ENCODE measurements at regions not wholly inside any gene's neighbourhood (a gene's known extent, or its start where the extent isn't known, plus 50 kb on each side); places are given as distances from the start of the nearest gene placed in this dataset.

DNA sequence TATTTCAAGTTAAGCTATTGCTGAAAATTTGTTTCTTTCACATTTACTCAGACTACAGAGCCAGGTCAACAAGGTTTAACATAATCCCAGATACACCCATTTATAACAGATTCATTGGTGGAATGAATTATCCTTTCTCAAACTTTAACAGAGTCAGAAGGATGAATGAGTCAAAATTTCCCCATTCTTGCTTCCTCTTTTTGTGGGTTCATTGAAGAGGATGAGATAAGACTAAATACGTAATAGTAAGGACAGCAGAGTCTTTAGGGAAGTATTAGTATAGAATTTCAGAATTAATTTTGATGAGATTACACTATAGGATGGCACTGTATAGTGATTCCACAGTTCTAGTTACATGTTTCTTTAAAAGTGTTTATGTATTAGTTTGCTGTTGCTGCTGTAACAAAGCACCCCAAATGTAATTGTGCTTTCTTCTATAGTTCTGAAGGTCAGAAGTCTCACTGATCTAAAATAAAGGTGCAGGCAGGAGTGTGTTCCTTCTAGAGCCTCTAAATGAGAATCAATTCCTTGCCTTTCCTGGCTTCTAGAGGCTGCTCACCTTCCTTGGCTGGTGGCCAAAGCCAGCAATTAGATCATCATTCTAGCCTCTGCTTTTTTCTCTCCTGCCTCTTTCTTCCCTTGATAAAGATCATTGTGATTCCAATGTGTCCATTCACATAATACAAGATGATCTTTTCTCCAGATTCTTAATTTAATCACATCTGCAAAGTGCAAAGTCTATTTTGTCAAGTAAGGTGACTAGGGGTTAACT, 309.3 kb upstream of the PIK3C3 start:
- H2BK12ac ChIP-seq (ENCODE audit: low read depth, low read length) = no peak overlapping the region
- H3K9ac ChIP-seq (replicated peaks in 1 of 4; ENCODE audit: extremely low read depth in 1 of 4, low read depth in 3 of 4, low read length in 3 of 4) = no peak overlapping the region
- TF ChIP-seq RXRA (IDR thresholded peaks at IDR 0.05; ENCODE audit: insufficient read depth, low read depth, low read length) (no peak), CHD1 (IDR thresholded peaks at IDR 0.05; ENCODE audit: low read depth, low read length) (no peak), SUZ12 (IDR thresholded peaks at IDR 0.05; ENCODE audit: low read length) (no peak), KDM4A (IDR thresholded peaks at IDR 0.05; ENCODE audit: low read depth, low read length, severe bottlenecking) (no peak)
- TF ChIP-seq, protein P1, sequence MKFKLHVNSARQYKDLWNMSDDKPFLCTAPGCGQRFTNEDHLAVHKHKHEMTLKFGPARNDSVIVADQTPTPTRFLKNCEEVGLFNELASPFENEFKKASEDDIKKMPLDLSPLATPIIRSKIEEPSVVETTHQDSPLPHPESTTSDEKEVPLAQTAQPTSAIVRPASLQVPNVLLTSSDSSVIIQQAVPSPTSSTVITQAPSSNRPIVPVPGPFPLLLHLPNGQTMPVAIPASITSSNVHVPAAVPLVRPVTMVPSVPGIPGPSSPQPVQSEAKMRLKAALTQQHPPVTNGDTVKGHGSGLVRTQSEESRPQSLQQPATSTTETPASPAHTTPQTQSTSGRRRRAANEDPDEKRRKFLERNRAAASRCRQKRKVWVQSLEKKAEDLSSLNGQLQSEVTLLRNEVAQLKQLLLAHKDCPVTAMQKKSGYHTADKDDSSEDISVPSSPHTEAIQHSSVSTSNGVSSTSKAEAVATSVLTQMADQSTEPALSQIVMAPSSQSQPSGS (IDR thresholded peaks at IDR 0.05; ENCODE audit: low read length) = no peak
- no peak overlapping the region for H2AFZ ChIP-seq (ENCODE audit: low read length)
- no peak overlapping the region for H3K18ac ChIP-seq (ENCODE audit: extremely low read depth, low read length)
- DNase-seq (ENCODE audit: low read depth in 1 of 2, low spot score in 2 of 2) (no peak), FAIRE-seq (no peak)
- H3K36me3 ChIP-seq (ENCODE audit: control insufficient read depth in 2 of 4, insufficient read depth in 4 of 4, low read length in 3 of 4) = no peaks in the 10 kb centered on the region
- H2BK20ac ChIP-seq (ENCODE audit: low read length) = no peak overlapping the region
- no peak overlapping the region for H3K56ac ChIP-seq (replicated peaks; ENCODE audit: insufficient read length, low read depth, low read length)
- no peaks in the 10 kb centered on the region for H3K79me2 ChIP-seq (ENCODE audit: control insufficient read depth in 1 of 2, insufficient read depth in 2 of 2, low read length in 2 of 2)
- H3K27ac ChIP-seq (ENCODE audit: low read depth, low read length) = no peak overlapping the region
- H3K14ac ChIP-seq (ENCODE audit: insufficient read length) = no peak overlapping the region
- H4K8ac ChIP-seq (ENCODE audit: extremely low read depth, insufficient read depth, low read length) = no peak overlapping the region
- no peak overlapping the region for H3K4me2 ChIP-seq (ENCODE audit: insufficient read depth in 1 of 2, low read depth in 2 of 2, low read length in 2 of 2)
- no peak overlapping the region for H4K91ac ChIP-seq (replicated peaks; ENCODE audit: insufficient read length, low read length)
- H2BK15ac ChIP-seq (ENCODE audit: low read length) = no peak overlapping the region
- H4K5ac ChIP-seq (ENCODE audit: insufficient read length, low read depth, low read length) = no peak overlapping the region
- no peaks in the 10 kb centered on the region for H3K27me3 ChIP-seq (replicated peaks in 1 of 4; ENCODE audit: control insufficient read depth in 3 of 4, extremely low read depth in 1 of 4, insufficient read depth in 3 of 4, low read length in 3 of 4)
- ChIA-PET POLR2A (ENCODE audit: partially characterized antibody) (no interaction called here), CTCF (ENCODE audit: partially characterized antibody) (interaction anchor here (0.7 kb wide), 1 partner anchor 1227 kb away, joined by 3 read pairs; no protein-coding TSS in a partner anchor)
- H3K4me1 ChIP-seq (replicated peaks in 1 of 4; ENCODE audit: control insufficient read depth in 3 of 4, insufficient read depth in 4 of 4, low read length in 3 of 4) = no peaks in the 10 kb centered on the region
- no peak overlapping the region for H3K23ac ChIP-seq (ENCODE audit: insufficient read length)
- no peaks in the 10 kb centered on the region for H3K9me3 ChIP-seq (ENCODE audit: insufficient read depth in 2 of 2, low read depth in 1 of 2, low read length in 1 of 2)
- H4K20me1 ChIP-seq (replicated peaks in 1 of 2; ENCODE audit: control insufficient read depth in 1 of 2, insufficient read depth in 2 of 2, low read length in 2 of 2) = no peaks in the 10 kb centered on the region
- no peaks in the 10 kb centered on the region for H3K79me1 ChIP-seq (ENCODE audit: low read depth, low read length)
- WGBS, 2 experiments (ENCODE audit: extremely low coverage in 1 of 2, insufficient coverage in 1 of 2, insufficient read length in 1 of 2, insufficient replicate concordance in 2 of 2, low coverage in 1 of 2, low lambda C conversion rate in 2 of 2, missing lambda C conversion rate in 1 of 2) = 100% methylated on average over 1 of the region's 1 CpG; no CpG with 5 or more reads in 1 of the 2 experiments
- H3K4me3 ChIP-seq (ENCODE audit: extremely low read depth in 1 of 4, insufficient read depth in 2 of 4, low read depth in 3 of 4, low read length in 4 of 4) = no peak overlapping the region
- H2AK5ac ChIP-seq (ENCODE audit: low read depth, low read length) = no peak overlapping the region
- no peak overlapping the region for H2BK5ac ChIP-seq (ENCODE audit: low read depth, low read length)
- no peak overlapping the region for H3K4ac ChIP-seq (replicated peaks; ENCODE audit: insufficient read length, low read depth, low read length)
- H3K23me2 ChIP-seq (ENCODE audit: low read depth, low read length) = no peaks in the 10 kb centered on the region
- no peak overlapping the region for H2BK120ac ChIP-seq (replicated peaks; ENCODE audit: low read depth, low read length)

All from H1 (cell line).